HG02970 (cell line): ENCODE measurements at regions not wholly inside any gene's neighbourhood (a gene's known extent, or its start where the extent isn't known, plus 50 kb on each side); places are given as distances from the start of the nearest gene placed in this dataset.
"Not testable (repeated sequence)": the region's sequence is repeated elsewhere in the genome, so short reads cannot be mapped to it uniquely, and the experiment has no call there.

Experiments used
- ATAC-seq: cut with Tn5 transposase; IDR thresholded peaks from one replicate; pipeline ENCODE4 v1.9.1; 2021; ENCODE audit warnings: mild to moderate bottlenecking, moderate library complexity, moderate number of reproducible peaks; ENCODE audit not compliant: unreplicated experiment, low FRiP score

DNA sequence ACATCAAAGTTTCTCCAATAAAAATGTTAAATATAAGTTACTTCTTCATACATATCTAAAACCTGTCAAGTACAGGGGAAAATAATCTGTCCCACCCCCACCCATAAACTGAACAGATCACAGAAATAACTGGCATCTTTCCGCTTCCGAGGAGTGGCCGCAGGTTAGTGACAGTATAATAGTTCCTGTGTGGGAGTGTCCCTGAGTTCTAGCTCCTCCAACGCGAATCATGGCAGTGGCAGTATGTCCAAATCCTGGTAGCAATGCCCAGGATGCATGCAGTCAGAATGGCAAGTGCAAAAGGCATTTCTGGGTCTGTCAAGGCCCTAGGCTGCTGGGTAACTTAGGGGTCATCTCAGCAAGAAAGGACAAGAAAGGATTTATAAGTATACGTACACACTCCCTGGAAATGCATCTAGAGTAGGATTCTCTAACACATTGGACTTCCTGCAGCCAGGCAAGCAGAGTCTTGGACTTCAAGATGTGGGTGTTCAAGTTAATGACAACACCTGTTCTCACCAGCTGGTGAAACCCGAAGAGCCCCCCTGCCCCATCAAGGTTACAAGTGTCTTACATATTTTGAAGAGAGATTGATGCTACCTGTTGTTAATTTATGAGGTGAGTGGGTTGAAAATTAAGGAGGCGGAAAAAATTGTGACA lies 94.4 kb upstream of the COL1A2 start:
- no peak for ATAC-seq

DNA sequence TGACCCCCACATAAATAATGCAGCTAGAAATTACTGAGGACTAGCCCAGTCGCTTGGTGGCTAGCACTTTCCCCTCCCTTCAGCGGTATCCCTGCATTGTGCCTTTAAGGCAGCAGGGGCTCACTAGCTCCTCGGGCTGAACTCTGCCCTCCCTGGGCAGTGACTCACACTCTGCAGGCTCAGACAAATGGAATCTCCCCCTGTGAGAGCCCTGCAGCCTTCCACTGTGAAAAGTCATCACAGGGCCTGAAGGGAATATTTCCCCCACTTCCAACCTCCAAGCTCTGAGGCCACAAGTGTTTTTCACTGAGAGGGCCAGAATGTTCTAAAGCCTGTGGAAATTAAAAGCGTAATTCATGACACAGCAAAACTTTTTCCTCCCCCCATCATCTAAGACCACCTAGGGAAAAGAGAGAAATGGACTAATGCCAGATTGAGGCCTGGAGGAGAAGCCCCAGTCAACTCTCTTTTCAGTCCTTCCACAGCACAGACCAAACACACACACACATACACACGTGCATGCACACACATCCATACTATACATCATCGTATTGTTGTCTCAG lies 93.6 kb upstream of the COL1A2 start:
- no peak for ATAC-seq

DNA sequence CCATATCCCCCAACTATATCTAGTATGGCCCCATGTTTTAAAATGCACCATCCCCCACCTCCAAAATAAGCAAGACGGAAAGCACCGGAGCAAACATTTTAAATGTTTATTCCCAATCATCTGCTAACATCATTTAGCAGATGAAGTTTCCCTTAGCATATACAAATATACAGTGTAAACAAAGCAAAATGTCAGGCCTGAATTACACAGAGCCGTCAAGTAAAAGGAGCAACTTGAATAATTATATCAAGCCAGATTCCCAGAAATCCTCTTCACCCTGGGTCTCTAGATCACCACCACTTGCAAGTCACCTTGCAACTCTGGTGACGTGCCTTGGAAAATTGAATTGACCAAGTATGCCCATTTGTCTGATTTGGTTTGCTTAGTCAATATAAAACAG lies 91.6 kb upstream of the COL1A2 start:
- no peak for ATAC-seq

DNA sequence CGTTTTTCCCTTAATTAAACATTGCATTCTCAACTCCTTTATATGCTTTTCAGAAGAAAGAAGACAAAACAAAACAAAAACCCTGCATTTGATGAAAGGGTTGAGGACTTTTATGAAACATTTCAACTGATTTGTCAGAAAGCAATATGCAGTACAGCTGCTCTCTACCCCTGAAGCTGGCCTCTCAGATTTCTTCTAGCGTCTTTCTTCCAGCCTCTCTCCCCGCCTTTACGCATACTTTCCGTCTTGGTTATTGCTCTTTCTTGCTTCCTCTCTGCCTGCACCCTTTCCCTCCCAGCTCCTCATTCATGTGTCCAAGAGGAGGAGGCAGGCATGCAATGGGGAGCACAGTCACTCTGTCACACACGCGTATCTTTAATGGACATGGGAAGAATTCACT lies 91.0 kb upstream of the COL1A2 start:
- no peak for ATAC-seq

DNA sequence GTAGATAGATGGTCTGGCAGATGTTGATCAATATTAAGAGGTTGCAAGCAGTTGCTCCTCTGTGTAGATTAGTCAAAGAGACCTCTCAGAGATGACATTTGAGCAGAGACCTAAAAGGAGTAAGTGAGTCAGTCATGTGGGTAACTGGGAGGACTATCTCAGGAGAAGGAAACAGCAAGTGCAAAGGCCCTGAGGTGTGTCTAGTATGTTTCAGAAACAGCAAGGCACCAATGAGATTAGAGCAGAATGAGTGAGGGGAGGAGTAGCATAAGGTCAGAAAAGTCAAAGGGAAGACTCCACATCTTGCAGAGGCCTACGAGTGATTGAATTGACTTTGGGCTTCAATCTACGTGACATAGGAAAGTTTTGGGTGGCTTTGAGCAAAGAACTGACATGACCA lies 89.8 kb upstream of the COL1A2 start:
- ATAC-seq = no peak

DNA sequence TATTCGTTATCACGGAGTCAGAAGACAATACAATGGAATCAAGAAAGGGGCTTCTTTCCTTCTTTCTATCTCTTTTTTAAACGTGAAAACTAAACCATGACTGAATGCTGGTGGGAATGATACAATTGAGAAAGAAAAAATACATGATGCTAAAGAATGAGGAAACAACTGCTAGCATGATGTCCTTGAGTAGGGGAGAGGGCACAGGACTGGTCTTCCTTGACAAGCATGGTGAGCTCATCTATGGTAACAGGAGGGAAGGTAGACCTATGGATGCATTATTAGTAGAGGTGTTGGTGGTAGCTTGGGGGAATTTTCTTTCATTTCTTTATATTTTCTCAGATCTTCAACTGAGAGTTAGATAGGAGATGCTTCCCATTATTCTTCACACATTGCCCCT lies 88.9 kb upstream of the COL1A2 start:
- ATAC-seq = no peak

DNA sequence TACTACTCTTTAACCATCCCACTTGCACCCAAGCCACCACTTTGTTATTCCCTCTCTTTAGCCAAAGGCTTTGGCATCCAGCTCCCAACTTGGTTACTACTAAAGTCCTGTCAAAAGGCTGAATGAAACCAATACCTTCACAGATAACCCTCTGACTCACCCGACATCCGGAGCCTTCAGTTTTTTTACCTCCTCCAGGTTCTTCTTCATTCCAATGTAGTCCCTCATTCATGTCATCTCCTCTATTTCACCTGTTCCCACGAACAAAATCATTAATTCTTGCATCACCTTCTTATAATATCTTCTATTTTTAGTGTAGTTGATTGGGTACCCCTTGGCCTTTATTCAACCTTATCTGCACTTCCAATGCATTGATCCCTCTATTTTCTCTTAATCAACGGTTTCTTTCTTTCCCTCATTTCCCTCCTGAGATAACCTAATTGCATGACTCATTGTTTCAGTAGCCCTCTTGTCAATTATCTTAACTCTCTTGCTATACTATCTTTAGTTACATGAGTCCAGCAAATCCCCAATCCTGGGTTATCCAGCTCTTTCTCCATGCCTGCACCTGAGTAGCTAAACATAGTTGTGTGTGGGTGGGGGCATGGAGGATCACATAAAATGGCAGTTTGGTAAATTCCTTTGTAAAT lies 87.2 kb upstream of the COL1A2 start:
- ATAC-seq = no peak

DNA sequence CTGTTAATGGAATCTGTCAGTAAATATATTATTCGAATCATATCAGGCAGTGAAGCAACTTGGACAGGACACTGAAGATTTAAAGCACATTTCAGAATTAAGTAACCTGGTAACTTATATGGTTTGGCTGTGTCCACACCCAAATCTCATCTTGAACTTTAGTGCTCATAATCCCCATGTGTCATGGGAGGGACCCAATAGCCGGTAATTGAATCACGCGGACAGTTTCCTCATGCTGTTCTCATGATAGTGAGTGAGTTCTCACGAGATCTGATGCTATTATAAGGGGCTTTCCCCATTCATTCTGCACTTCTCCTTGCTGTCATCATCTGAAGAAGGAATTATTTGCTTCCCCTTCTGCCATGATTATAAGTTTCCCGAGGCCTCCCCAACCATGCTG lies 83.2 kb upstream of the COL1A2 start:
- no peak for ATAC-seq

DNA sequence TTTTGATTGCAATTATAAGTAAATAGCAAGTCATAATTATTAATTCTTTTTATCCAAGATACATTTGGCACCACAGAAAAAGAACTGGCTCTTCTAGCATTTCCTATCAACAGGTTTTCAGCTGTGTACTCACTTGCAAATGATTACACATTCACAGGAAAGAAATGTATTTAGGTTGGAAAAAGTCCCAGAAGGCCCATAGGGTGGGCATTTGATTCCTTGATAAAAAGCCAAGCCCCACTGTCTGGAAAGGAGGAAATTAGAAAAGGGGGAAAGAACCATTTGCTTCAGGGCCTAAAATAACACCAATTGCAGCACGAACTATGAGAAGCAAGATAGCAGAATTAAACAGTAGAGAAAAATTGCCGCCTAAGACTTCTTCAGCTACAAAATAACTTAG lies 80.8 kb upstream of the COL1A2 start:
- no peak for ATAC-seq

DNA sequence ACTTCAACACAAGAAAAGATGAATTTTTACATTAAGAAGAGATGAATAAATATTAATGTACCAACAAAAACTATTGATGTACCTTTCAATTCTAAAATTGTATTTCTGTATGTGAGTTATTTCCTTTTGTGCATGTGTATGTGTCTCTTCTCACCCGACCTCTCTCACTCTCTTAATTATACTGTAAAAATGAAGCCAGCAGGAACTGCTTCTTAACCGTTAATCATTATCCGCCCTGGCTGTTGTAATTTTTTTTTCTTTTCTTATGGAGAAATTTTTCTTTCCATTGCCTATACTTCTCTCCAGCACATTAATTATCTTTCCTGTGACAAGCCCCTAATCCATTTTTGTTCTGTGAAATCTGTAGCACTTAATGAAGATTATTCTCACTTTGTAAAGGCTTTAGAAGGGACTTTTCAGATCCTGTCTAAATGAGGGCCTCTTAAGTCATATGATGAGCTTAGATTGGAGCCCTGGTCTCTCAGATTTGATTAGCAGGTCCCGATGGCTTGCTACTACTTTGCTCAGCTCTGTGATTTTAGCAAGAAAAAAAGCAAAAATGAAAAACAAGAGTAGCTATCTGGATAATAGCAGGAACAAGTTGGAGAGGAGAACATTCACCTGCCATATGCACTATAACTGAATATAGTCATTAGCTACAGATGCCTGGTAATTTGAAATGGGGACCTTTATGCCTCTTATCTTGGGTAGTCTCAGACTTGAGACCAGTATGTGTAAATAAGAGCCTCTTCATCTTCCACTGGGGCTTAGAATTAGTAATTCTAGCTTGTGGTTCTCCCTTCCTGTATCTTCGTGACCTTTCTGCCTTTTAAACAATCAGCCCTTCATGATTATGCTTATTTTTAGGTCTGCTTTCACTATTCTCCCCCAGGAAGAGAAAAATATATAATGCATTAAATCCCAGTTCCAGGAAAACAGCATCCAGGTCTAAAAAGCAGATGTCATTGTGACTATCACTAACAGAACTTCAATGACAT lies 80.0 kb upstream of the COL1A2 start:
- ATAC-seq = no peak

DNA sequence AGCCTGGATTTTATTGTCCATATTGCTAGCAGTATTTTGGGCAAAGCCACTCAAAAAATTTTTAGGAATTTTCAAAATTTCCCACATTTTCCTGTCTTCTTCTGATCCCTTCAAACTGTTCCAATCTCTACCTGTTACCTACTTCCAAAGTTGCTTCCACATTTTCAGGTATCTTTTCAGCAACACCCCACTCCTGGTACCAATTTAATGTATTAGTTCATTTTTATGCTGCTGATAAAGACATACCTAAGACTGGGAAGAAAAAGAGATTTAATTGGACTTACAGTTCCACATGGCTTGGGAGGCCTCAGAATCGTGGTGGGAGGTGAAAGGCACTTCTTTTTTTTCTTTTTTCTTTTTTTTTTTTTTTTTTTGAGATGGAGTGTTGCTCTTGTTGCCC lies 73.6 kb upstream of the COL1A2 start:
- not testable (repeated sequence) for ATAC-seq

DNA sequence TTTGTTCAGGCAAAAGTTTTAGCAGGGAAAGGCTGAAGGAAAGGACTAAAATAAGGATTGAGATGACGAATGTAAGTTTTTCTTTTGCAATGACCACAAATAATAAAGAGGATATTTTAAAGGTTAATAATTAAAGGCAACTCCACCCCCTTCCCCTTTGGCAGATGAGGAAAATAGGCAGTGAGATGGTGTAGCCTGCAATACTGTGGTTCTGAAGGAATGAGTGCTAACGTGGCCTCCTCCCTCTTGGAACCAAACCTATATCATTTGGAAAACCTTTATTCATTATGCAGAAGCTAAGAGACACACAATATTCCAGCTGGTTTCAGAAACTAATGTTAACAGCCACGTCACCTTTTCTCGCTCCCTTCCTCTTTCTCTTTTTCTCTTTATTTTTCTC lies 70.9 kb upstream of the COL1A2 start:
- no peak for ATAC-seq

DNA sequence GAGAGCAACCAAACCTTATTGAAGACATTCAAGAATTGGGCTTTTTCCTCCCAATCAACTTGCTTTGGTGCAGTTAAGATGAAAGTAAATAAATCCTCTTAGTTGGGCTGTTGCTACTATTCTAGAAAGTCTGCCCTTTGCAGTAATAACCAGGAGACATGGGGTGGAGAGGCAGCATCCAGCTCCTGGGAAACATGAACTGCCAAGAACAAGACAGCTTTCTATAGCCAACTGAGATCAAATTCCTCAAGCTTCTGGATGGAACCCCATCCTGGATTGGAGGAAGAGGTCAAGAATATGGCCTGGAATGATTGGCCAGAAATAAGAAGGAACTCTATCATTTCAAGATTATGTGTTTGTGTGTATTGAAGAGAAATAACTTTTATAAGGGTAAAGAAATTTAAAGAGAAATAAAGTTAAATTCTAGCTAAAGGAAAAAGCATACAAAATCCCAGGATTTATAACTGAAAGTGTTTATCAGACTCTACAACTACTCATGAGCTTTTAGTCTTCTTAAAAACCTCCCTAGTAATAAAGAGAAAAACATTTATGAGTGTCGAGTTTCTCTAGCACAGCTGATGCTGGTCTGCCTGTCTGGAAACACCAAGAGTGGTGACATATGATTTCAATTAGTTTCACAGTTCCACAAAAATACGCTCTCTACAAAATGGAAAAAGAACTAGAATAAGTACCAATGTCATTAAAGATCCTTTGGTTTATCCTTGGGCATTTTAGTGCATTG lies 70.1 kb upstream of the COL1A2 start:
- no peak for ATAC-seq

DNA sequence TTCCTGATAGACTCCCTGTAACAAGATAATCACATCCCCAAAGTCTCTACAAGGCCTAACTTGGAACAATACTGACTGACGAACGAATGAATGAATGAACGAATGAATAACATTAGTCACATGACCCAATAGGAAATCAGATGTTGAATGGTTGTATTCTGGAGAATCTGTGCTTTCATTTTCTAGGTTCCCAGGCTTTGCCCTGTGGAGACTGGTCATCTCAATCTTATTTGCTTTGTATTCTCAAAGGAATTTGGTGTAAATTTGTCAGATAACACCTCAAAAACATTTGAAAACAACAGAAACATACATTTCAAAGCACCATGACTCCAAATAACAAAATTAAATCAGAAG lies 69.6 kb upstream of the COL1A2 start:
- ATAC-seq = no peak

DNA sequence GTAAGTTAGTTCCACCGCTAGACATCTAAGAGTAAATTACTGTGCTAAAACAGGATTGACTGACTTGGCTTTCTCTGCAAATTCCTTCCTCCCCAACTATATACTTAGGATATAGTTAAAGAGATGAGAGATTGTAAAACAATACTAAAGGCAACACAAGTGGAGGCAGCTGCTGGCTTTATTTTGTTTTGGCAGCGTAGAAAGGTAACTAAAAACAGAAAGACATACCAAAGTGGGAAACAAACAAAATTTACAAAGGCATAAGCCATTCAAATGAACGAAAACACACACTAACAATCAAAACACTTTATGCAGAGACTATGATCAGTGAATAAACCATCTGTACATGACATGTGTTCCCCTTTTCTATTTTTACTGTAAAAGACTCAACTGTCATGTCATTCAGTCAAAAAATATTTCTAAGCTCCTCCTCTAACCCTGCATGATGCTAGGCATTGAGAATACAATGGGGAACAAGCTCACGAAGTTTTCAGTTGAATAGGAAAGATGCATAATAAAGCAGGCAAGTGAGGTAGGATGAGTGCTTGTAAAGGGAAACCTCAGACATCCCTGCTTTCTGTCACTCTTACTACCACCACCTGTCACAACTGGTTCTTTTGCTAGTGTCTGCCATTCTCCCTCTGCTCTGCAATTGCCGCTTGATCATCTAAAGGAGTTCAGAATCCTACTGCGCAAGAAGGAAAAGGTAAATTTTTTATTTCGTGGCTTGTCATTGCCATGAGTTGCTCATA lies 64.2 kb upstream of the COL1A2 start:
- no peak for ATAC-seq

DNA sequence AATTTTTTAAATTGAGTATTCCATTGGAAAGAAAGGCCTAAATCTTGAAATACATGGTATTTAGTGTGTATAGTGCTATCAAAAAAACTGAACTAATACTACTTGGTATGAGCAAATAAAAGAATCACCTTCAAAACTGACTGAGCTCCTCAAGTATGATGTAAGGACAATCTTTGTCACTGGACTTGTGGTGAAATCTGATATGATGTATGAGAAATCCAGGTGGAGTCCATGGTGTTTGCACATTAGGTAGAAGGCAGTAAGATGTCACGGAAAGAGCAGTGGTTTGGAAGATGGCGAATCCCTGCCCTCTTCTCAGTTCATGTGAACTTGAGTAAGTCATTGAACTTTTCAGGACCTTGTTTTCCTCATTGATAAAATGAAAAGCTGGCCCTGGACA lies 62.1 kb upstream of the COL1A2 start:
- ATAC-seq = no peak

DNA sequence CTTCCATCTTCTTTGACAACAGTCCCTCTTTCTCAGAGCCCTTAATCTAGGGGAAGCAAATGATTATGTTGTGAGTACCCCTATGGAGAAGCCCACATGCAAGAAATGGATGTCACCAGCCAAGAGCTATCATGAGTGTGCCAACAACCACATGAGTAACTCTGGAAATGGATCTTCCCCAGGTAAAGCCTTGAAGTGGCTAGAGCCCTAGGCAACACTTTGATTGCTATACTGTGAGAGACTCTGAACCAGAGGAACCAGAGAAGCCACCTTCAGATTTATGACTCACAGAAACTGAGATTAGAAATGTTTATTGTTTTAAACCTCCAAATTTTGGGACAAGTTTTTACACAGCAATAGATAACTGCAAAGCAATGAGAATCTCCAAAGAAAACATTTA lies 60.9 kb upstream of the COL1A2 start:
- ATAC-seq = no peak

DNA sequence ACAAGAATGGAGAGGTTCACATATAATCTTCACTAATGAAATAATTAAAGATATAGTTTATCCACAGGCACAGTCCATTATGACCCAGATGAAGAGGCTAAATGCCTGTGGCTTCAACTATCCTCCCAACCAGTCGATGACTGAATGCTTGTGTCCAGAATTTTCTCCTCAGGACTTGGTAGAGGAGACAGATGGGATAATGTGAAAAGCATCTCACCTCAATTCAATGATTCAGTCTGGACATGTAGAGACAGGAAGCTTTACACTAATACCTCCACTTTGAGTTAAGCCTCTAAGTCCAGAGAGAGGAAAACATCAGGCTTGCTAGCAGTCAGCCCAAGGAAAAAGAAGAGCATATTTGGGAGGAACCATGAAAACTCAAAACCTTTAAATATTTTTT lies 59.1 kb upstream of the COL1A2 start:
- ATAC-seq = no peak

DNA sequence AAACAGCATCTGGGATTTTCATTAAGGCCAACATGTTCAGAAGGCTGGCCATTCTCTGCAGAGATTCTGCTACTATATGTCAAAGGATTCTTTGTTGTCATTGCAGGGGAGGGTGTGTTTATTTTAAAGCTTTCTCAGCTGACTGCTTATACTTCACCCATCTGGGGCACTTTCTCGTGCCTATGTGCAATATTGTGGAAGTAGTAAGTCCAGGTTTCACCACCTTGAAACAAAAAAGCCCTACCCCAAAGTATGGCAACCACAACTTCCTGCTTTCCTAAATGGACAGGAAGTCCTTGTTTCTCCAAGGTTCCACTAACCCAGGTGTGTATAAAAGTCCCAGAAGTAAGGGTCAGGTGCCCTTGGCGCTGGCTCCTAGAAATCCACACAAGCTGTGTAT lies 58.7 kb upstream of the COL1A2 start:
- no peak for ATAC-seq

DNA sequence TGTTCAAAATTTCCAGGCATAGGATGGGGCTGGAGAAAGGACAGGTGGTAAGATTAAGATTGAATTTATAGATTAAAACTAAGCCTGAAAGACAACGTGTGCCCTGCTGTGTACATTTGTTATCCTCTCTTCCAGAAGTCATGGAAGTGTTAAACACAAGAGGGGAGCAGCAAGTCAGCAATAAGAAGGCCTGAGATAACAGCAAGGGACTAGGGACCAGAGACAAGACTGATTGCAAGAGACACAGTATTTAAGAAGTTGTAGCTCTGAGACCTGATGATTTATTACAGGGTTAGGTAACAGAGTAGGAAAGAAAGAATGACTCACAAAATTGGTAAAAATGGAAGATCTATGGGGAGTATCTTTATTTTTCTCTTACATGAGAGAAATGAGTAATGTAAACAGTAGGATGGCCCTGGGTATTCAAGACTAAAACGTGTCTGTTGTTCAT lies 55.7 kb upstream of the COL1A2 start:
- ATAC-seq = no peak
